ENCODE measurements at regions not wholly inside any gene's neighbourhood (a gene's known extent, or its start where the extent isn't known, plus 50 kb on each side); places are given as distances from the start of the nearest gene placed in this dataset.

DNA sequence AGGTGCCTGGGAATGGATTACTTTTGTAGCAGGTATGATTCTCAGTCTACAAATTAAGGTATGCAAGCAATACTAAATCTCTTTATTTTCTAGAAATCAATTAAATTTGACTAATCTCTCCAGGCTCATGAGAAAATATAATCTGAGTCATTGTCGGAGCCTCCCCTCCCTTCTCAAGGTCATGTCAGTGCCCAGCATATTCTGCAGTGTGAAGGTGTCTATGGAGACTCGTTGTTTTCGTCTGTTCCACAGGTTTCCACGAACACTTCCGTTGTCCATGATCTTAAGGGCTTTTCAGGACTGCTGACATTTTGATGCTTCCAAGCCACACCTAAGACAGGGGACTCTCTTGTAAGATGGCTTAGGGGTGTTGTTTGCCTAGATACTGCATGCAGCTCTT lies 56.6 kb upstream of the SCOC start:
- no peak for DNase-seq (ENCODE audit: low spot score)

DNA sequence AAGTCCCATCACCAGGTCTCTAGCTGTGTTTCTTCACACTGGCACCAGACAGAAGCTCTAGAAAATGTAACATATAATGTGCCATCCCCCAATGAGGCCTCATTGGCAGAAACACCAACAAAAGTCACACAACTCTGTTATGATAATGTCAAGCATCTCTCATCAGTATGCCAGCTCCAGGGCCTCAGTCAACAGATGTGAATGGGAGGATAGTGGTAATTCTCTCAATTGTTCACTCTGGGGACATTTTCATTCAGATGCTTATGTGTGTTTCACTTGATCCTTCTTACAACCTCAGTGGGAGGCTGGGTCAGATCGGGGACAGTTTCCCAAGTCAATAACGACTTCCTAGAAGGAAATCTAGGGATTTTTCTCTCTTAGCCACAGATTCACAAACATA lies 57.5 kb upstream of the SCOC start:
- DNase-seq (ENCODE audit: low spot score), result no peak

DNA sequence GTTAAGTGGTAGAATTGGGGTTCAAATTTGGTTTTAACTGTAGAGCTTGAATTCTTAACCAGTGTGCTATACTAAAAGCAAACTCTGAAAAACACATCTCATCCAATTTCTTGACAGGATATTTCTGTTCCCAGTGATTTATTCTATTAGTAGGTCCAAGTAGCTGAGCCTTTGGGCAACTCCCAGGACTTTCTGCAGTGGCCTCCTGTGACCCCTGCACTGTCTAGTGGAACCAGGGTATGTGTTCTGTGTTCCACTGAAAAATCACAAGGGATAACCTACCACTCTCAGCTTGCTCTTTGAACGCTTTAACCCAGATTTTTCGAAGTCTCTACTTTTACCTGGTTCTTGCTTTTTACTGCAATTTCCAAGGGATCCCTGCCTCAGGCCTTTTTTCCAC lies 58.0 kb upstream of the SCOC start:
- no peak for DNase-seq (ENCODE audit: low spot score)

DNA sequence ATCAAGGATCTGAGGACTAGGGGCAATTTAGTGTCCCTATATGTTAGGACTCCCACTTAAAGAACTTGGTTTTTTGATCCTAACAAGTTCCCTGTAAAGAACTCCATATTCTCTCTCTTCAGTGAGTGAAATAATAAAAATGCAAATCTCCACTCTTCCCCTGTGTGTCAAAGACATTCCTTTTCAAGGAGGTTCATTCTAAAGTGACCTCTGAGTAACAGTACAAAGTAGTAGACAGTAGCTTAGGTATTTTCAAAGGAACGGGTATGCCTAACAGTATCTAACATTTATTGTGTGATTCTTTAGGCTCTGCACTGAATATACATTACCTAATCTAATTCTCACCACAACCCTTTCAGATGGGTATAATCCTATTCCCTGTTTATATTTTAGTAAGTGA lies 58.4 kb upstream of the SCOC start:
- DNase-seq (ENCODE audit: low spot score), result no peak

DNA sequence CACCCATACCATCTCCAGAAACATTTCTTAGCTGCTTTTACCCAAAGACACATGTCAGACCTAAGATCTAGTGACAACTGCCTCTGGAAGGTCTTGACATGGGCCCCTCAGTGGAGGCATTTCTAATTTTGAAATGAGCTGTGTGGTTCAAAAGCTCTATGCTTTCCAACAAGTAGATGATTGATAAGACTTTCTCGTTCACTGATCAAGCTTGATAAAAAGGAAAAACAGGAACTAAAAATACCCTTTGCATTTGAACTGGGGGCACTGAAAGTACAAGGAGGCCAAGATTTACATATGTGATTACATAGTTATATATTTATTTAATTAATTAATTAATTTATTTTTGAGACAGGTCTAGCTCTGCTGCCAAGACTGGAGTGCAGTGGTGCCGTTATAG lies 61.3 kb upstream of the SCOC start:
- DNase-seq (ENCODE audit: low spot score), result no peak

DNA sequence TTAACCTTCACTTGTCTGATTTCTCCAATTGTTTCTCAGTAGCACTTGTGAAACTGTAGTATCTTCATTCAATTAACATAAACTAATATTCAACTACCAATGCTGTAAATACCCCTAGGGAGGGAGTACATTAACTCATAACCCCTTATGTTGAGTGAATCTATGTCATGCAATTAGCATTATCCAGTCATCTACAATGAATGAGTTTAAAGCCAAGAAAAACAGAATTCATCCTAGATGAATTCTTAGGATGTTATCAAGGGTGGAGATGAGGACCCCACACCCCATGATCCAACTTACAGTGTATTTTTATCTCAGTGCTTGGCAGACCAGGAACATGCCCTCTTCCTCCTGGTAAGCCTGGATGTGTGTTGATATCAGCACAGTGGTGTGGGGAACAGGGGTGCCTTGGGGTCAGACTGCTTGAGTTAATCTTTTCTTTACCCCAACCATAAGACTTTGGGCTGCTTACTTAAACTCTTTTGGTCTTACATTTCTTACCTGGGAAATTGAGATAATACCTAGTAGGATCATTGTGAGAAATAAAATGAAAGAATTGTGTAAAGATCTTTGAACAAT lies 62.1 kb upstream of the SCOC start:
- no peak for DNase-seq (ENCODE audit: low spot score)

DNA sequence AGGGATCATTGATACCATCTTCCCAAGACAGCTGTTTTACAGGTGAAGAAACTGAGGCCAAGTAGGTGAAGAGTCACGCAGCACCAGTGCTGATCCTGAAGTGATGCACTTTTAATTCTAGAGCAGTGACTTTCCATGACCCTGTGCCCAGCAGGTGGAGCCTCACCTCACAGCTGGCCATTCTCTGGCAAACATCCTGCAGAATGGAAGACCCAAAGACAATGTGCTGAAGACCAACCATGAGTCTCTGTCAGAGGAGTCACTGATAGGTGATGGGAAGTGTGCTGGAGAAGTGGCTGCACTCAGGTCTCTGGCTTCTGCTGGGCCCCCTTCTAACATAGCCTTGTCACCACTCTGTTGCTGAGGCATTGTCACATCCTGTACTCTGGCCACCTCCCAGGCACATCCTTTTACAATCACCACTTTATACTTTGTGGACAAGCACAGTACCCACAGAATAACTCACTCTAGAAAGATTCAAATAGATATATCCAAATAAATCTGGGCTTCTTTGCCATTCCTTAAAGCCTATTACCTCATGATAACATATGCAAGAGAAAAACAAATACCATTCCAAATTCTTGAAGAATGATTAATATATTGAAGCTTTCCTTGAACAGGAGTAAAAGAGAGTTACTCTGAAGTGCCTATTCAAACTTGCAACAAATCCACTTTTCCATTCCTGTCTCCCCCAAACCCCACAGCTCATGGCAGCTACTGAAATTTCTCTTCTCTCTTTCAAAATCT lies 64.1 kb upstream of the SCOC start:
- no peak for DNase-seq (ENCODE audit: low spot score)

DNA sequence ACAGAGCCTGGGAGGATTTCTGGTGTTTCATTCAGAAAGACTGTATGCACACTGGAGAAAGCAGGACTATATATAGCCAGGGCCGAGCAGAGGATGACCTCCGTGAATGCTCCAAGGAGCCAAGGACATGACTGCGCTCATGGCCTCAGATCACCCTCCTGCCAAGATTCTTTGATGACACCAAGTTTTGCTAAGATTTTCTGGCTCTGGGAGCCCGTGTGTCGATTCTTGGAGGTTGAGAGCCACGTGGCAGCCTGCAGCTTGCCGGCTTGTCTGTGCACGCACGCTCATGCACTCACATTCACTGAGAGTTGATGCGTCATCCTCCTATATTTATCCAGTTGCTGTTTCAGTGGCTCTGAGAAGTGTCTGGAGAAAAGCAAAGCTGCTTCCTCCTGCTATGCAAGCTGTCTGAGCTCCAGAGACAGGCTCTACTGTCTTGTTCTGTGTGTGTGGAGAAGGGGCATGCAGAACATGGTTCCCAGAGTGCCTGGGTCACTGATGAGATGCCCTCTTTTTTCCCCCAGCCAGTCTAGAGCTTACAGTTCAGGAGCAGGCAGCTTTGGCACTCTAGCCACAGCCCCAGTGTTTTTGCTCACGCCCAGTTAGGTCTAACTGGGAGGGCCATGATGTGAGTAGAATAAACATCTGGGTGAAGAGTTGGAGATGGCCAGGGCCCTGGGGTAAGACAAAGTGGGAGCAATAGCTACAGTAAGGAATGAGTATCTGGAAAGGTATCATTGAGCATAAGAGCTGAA lies 64.9 kb upstream of the SCOC start:
- no peak for DNase-seq (ENCODE audit: low spot score)

DNA sequence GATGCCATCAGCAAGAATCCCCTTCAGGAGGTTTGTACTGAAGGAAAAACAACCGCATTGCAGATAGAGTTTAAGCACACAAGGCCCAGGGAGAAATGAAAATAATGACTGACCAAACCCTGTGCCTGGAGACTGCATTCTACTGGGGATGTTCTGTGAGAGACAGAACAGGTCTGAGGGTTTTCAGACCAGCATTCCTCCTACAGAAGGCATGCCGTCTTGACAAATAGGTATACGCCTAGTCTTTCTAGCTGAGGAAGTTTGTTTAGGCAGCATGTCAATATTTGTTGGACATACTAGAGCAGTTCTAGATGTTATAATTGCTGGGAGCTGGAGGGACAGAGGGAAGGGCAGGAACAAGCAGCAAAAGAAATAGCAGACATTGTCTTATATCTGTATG lies 68.4 kb upstream of the SCOC start:
- DNase-seq (ENCODE audit: low spot score), result no peak

DNA sequence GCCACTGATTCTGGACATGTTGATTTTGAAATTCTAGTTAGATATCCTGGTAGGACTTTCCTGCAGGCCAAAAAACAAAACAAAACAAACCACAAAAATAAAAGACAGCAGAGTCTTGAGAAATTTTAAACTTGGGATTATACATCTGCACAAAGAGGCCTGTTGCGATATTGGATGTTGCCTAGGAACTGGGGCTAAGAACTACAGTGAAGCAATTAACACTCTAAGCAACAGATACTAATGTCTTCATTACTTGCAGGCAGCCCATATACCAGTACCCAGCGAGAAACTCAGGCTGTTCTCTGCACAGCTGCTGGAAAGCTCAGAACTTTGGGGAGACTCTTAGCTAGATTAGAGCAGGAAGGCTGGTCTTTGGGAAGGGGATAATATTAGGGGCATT lies 69.1 kb upstream of the SCOC start:
- DNase-seq (ENCODE audit: low spot score), result no peak

DNA sequence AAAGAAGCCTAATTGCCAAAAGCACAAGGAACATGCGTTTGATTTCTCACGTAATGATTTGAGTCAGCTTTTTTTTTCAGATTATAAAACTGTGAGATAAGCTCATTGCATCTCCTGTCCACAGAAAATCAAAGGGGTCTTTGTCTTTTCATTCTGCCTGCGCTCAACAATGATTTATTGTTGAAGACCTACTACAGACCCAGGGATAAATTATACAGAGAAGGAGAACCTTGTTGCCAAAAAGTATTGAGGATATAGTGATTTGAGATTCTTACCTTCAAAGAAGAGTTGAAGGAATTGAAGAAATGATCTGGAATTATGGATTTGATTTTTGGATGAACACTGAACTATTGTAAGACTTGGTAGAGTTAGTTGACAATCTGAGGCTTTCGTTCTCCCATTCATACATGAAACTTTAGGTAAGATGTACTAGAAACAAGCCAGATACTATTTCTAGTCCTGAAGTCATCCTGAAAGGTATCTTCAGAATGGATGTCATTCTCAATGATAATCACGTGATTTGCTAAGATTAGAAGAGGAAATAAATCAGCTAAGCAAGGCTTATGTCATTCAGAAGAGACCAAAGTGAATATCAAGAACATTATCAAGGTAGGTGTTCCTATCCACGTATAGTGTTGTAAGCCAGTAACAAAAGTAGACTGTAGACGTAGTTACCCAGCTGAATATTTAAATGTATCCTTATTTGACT lies 71.1 kb upstream of the SCOC start:
- DNase-seq (ENCODE audit: low spot score), result no peak

DNA sequence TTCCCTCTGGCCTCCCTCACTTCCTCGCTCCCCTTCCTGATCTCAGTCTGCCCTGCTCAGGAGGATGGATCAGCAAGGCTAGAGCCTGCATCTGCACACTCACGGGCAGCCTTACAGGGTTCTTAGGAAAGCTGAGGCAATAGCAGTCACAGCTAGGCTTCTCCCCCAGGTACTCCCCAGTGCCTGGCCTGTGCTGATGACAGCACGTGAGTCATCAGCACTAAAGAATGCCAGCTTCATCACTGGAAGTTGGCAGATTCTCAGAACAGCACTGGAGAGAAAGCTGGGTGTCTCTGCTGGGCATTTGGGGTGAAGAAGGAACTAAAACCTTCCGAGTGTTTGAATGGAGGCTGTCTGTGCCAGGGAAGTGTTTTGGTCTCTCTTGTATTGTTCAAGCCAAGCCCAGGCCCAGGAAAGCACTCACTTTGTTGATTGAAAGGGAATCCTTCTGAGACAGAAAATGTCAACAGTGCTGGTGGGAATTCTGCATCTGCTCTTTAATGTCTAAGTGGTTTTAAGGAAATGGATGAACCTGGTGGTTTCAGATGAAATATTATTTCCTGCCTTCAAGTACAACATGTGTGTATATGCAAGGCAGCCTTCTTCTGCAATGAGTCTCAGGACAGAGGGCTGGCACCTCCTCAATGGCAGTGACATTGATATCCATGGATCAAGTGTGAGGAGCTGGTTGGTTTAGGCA lies 73.0 kb upstream of the SCOC start:
- DNase-seq (ENCODE audit: low spot score), result no peak

DNA sequence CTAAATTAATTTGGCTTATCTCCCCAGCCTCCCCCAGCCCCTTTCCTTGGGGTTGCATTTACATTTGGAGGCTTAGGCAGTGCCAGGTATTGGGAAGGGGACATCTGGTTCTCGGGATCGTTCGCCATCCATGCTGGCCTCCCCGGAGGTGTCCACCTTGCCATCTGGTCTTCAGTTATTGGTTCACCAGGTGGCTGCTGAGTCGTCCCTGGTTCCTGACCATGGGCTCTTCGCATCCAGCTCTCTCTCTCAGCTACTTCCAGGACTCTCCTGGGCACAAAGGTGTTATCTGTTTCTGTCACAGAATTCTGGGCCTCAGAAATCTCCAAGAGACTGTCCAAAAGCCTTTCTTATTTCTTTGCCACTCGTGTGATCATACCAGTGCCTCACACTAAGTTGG lies 75.4 kb upstream of the SCOC start:
- DNase-seq (ENCODE audit: low spot score), result no peak

DNA sequence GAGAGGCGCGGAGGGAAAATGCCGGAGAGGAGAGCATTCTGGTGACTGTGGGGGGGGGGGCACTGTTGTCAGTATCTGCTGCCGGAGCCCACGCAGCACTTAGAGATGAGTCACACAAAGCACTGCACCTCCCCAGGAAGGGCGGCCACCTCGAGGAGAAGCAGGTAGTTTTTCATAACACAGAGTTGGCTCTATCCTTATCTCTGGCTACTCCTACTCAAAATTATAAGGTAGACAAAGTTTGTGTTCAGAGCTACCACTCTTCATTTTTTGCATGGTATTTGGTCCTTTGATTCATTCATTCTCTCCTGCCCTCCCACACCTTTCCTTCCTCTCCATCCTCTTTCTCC lies 76.2 kb upstream of the SCOC start:
- DNase-seq (ENCODE audit: low spot score), result no peak

DNA sequence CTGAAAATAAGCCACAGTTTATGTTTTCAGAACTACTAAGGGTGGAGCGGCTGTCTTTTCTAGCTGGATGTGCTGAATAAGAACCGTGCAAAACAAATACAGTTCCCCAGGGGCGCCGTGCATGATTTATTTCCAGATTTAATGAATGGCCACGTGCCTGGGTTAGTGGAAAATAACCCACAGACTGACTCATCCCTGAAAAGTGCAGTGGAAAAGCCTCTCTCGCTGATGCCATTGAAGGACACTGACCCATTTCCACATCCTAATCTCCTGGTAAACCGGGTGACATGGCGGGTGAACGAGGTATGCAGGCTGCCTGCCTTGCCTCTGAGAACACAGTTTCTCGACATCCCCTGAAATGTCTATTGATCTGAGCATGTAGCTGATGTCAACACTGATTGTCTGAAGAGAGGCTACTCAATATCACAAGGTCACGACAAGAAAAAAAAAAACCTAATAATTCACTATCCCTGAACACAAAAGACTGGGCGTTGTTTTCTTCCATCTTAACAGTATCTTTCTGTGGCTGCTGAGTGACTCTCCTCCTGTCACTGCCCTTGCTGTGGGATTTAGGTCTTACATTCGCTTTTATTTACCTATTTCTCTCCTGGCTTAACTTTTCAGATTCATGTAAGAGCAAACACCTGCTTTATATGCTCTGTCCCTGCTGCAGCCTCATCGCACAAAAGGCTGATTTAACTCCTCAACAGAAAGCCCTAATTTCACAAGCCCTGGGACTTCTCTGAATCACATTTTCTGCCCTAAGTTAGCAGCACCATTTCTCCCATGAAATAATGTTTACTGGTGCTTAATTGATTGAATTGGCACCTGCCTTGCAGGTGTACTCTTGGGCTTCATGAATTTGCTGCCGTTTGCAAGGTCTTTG lies 76.9 kb upstream of the SCOC start:
- DNase-seq (ENCODE audit: low spot score), result no peak

DNA sequence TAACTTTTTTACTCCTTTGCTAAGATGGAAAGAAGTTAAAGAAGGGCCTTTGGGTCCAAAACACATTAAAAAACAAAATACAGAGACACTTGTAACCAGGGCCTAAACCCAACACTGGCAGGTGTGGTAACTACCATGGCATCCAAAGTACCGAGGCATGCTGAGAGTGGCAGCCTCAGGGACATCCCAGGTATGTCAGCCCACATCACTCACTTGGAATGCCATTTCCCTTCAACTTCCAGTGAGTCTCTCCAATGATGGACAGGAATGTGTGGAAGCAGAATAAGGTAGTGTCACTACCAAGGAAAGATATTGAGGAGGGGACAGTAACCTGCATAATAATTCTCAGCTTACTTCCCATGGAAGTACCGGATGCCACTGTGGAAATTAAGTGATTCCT lies 79.5 kb upstream of the SCOC start:
- no peak for DNase-seq (ENCODE audit: low spot score)

DNA sequence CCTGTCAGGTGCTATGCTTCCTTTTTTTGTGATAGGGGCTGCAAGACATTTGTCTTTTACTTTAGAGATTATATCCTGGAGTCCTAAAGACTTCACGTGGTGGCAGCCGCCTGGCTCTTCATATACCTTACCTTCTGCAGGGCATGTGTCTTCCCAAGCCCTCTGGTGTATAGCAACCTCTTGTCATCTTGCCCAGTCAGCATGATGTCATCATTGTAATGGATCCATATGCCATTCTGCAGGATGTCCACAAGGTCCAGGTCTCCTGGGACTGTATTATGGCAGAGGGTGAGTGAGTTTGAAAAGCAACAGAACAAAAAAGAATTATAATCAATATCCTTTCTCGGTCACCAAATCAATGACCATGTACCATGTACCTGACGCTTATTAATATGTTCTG lies 82.2 kb upstream of the SCOC start:
- no peak for DNase-seq (ENCODE audit: low spot score)

DNA sequence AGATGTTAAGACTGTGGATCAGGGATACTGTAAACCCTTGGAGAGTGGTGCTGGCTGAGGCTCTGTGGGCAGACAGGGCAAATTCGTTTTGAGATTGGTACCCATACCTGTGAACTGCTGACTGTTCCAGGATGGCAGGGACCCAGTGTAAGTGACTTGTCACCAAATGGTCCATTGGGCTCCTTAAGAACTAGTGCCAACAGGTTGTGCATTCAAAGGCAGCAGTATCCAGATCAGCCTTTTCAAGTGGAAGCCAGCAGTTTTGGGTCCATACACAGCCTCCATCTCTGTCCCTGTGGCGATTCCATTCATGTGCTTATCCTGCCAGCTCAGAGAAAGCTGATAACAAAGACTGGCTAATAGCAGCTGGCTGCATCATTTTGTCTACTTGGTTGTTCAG lies 84.0 kb upstream of the SCOC start:
- DNase-seq (ENCODE audit: low spot score), result no peak

DNA sequence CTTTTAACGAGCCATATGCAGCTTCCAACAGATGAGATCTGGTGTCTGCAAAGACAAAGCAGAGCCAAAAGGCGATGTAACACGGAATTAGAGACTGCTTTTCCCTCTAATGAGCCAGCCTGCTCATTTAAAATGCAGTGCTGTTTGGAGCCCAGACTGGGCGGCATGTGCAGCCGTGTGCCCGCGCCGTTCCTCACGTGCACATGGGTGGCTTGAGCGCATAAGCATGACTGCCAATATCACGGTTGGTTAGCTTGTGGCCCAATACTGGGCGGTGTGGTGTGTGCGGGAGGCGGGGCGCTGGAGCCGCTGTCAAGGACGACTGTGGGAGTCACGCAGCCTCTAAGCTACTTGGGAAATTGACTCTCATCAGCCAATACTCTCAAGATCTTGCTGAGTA lies 87.0 kb upstream of the SCOC start:
- no peak for DNase-seq (ENCODE audit: low spot score)

DNA sequence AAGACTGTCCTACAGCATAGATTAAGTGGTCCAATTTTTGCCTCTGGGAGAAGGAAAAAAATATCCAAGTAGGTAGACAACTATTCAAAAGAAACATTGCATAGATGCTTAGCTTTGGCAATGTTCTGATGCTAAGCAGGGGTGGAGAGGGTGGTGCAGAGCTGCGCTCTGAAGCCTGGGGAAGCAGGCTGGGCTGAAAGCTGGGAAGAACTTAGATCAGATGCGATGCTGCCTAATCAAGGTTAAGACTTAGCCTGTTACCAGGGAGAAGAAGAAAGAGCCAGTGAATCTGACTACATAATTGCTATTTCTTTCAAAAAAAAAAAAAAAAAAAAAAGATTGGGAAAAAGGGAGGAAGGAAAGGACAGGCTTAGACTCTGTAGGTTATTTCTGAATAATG lies 89.0 kb upstream of the SCOC start:
- no peak for DNase-seq (ENCODE audit: low spot score)

DNA sequence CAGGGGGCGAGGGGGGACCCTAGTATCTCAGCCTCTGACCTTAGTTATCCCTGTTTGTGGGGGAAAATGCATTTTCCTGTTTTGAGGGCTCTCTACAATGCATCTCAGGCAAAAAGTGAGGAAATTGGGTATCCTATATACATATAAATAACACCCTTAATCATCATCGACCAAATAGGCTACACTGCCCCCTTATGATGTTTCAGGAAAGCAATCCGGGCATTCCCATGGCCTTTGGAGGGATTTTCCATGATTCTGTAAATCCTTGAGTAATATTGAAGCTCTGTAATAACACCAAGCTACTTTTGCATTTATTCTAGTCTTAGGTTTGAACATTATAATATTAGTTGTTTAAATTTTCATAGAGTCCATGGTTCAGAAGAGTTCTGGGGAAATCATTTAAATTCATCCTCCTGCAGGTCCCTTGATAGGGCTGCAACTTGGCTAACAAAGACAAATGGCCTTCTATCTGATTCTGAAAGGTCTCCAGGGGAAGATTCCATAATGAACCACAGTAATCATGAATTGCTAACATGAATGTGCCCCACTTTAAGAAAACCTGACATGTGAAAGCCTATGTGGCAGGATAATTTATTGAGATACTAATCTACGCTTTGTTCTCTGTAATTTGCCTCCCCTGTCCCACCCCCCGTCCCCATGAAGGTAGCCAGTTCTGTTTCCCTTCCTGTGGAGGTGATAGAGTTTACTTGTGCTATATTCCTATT lies 91.5 kb upstream of the SCOC start:
- no peak for DNase-seq (ENCODE audit: low spot score)
